ENCODE measurements at regions not wholly inside any gene's neighbourhood (a gene's known extent, or its start where the extent isn't known, plus 50 kb on each side); places are given as distances from the start of the nearest gene placed in this dataset.

DNA sequence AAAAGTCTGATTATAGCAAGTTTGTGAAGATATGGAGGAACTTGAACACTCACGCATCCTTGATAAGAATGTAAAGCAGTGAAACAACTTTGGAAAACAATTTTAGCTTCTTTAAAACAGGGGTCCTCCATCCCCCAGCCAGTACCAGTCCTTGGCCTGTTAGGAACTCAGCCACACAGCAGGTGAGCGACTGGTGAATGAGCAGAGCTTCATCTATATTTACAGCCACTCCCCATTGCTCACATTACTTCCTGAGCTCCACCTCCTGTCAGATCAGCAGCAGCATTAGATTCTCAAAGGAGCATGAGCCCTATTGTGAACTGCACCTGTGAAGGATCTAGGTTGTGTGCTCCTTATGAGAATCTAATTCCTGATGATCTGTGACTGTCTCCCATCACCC lies 530.3 kb upstream of the PRKX start:
- TF ChIP-seq, protein P1, sequence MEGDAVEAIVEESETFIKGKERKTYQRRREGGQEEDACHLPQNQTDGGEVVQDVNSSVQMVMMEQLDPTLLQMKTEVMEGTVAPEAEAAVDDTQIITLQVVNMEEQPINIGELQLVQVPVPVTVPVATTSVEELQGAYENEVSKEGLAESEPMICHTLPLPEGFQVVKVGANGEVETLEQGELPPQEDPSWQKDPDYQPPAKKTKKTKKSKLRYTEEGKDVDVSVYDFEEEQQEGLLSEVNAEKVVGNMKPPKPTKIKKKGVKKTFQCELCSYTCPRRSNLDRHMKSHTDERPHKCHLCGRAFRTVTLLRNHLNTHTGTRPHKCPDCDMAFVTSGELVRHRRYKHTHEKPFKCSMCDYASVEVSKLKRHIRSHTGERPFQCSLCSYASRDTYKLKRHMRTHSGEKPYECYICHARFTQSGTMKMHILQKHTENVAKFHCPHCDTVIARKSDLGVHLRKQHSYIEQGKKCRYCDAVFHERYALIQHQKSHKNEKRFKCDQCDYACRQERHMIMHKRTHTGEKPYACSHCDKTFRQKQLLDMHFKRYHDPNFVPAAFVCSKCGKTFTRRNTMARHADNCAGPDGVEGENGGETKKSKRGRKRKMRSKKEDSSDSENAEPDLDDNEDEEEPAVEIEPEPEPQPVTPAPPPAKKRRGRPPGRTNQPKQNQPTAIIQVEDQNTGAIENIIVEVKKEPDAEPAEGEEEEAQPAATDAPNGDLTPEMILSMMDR (IDR thresholded peaks at IDR 0.05; ENCODE audit: low read depth, low read length) = no peak
- no peak for DNase-seq (ENCODE audit: extremely low read depth, low read depth)

- TF ChIP-seq, protein P1 (IDR thresholded peaks at IDR 0.05; ENCODE audit: low read depth, low read length) = no peak
- no peak for DNase-seq (ENCODE audit: extremely low read depth, low read depth)
Observed at GRCh38 chrX:4240541-4241194, 527.2 kb upstream of the PRKX start.

- TF ChIP-seq, protein P1 (IDR thresholded peaks at IDR 0.05; ENCODE audit: low read depth, low read length) = no peak
- no peak for DNase-seq (ENCODE audit: extremely low read depth, low read depth)
Observed at GRCh38 chrX:4239650-4240540, 526.4 kb upstream of the PRKX start.

DNA sequence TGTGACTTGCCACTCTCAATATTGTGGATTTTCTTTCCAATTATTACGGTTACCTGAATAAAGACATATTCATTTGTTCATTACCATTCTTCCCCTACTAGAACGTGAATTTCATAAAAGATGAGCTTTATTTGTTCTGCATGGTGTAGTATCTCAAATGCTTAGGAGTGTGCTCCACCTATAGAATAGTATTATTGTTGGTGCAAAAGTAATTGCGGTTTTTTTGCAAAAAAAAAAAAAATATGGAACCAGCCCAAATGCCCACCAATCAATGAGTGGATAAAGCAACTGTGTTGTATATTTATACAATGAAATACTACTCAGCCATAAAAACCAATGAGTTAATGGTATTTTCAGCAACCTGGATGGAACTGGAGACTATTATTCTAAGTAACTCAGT lies 525.5 kb upstream of the PRKX start:
- TF ChIP-seq, protein P1 (IDR thresholded peaks at IDR 0.05; ENCODE audit: low read depth, low read length) = no peak
- no peak for DNase-seq (ENCODE audit: extremely low read depth, low read depth)

DNA sequence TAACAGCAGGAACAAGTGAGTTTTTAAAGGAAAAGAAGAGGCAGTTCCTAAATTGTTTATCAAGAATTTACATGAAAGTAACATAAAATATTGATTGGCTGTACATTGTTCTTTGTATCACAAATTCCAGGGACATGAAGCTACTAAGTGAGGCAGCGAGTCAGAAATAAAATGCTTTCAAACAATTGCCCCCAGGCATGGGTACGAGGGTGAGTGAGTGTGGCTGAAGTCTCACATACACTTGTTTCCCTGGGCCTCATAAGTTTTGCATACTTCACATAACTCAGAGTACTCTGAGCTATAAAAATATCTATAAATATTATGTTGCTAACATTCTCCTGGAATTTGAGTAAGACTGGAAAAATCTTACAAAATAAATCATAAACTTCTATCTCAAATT lies 511.6 kb upstream of the PRKX start:
- TF ChIP-seq, protein P1 (IDR thresholded peaks at IDR 0.05; ENCODE audit: low read depth, low read length) = no peak
- no peak for DNase-seq (ENCODE audit: extremely low read depth, low read depth)

GRCh38 chrX:4206941-4207340 lies 493.5 kb upstream of the PRKX start:
- DNase-seq (ENCODE audit: extremely low read depth, low read depth) = no peak
- TF ChIP-seq, protein P1 (IDR thresholded peaks at IDR 0.05; ENCODE audit: low read depth, low read length) = no peak

- DNase-seq (ENCODE audit: extremely low read depth, low read depth) = no peak
- TF ChIP-seq, protein P1 (IDR thresholded peaks at IDR 0.05; ENCODE audit: low read depth, low read length) = no peak
Observed at GRCh38 chrX:4197971-4198370, 484.5 kb upstream of the PRKX start.

All from AG09319 (cell line).